CD4-positive, alpha-beta T cell treated with Interleukin-15 for 1 hour (primary cell): ENCODE measurements at regions not wholly inside any gene's neighbourhood (a gene's known extent, or its start where the extent isn't known, plus 50 kb on each side); places are given as distances from the start of the nearest gene placed in this dataset.
"Not testable (repeated sequence)": the region's sequence is repeated elsewhere in the genome, so short reads cannot be mapped to it uniquely, and the experiment has no call there.

Experiments used
- DNase-seq: peaks from one replicate; pipeline ENCODE4 v3.0.0-alpha.2; 2020

GRCh38 chr2:40584432-40584831 lies 132.5 kb upstream of the SLC8A1 start:
- DNase-seq, result no peak

GRCh38 chr2:40591774-40592173 lies 139.9 kb upstream of the SLC8A1 start:
- DNase-seq, result no peak

- no peak for DNase-seq
Observed at GRCh38 chr2:40592218-40592617, 140.3 kb upstream of the SLC8A1 start.

GRCh38 chr2:40606862-40607261 lies 155.0 kb upstream of the SLC8A1 start:
- no peak for DNase-seq

GRCh38 chr2:40611196-40611595 lies 159.3 kb upstream of the SLC8A1 start:
- DNase-seq, result no peak

- no peak for DNase-seq
Observed at GRCh38 chr2:40625849-40626248, 174.0 kb upstream of the SLC8A1 start.

- no peak for DNase-seq
Observed at GRCh38 chr2:40628556-40628955, 176.7 kb upstream of the SLC8A1 start.

- DNase-seq, result no peak
Observed at GRCh38 chr2:40629768-40630434, 178.0 kb upstream of the SLC8A1 start.

GRCh38 chr2:40639320-40639719 lies 187.4 kb upstream of the SLC8A1 start:
- no peak for DNase-seq

GRCh38 chr2:40642237-40642636 lies 190.3 kb upstream of the SLC8A1 start:
- no peak for DNase-seq

- DNase-seq, result no peak
Observed at GRCh38 chr2:40642726-40643125, 190.8 kb upstream of the SLC8A1 start.

GRCh38 chr2:40646642-40647041 lies 194.8 kb upstream of the SLC8A1 start:
- no peak for DNase-seq

GRCh38 chr2:40652155-40652554 lies 200.3 kb upstream of the SLC8A1 start:
- no peak for DNase-seq

- DNase-seq, result no peak
Observed at GRCh38 chr2:40653829-40654228, 201.9 kb upstream of the SLC8A1 start.

GRCh38 chr2:40654346-40654745 lies 202.5 kb upstream of the SLC8A1 start:
- DNase-seq, result no peak

GRCh38 chr2:40658941-40659340 lies 207.1 kb upstream of the SLC8A1 start:
- DNase-seq, result no peak

GRCh38 chr2:40665493-40666232 lies 213.8 kb upstream of the SLC8A1 start:
- DNase-seq, result no peak

GRCh38 chr2:40666398-40666797 lies 214.5 kb upstream of the SLC8A1 start:
- DNase-seq, result no peak

- DNase-seq, result no peak
Observed at GRCh38 chr2:40668425-40668824, 216.5 kb upstream of the SLC8A1 start.

GRCh38 chr2:40676134-40676790 lies 224.4 kb upstream of the SLC8A1 start:
- DNase-seq, result not testable (repeated sequence)

- no peak for DNase-seq
Observed at GRCh38 chr2:40680547-40680946, 228.7 kb upstream of the SLC8A1 start.

GRCh38 chr2:40690036-40690435 lies 238.1 kb upstream of the SLC8A1 start:
- DNase-seq, result no peak

GRCh38 chr2:40690525-40690924 lies 238.6 kb upstream of the SLC8A1 start:
- no peak for DNase-seq
